Jurkat, Clone E6-1 (cell line): ENCODE measurements at regions not wholly inside any gene's neighbourhood (a gene's known extent, or its start where the extent isn't known, plus 50 kb on each side); places are given as distances from the start of the nearest gene placed in this dataset.

Source experiments
- DNase-seq: peaks from one replicate; pipeline ENCODE4 v3.0.0-alpha.2; 2011; ENCODE audit warnings: low read depth, low spot score
- H3K4me3 ChIP-seq: 2 replicates; pipeline ENCODE4 v1.5.1; 2011; ENCODE audit warnings: mild to moderate bottlenecking, low read length, control low read depth, moderate library complexity

- DNase-seq = no peak
- H3K4me3 ChIP-seq = no peak overlapping the region
Measured at GRCh38 chr14:49408187-49408933, 177.8 kb downstream of the RPS29 start.

DNA sequence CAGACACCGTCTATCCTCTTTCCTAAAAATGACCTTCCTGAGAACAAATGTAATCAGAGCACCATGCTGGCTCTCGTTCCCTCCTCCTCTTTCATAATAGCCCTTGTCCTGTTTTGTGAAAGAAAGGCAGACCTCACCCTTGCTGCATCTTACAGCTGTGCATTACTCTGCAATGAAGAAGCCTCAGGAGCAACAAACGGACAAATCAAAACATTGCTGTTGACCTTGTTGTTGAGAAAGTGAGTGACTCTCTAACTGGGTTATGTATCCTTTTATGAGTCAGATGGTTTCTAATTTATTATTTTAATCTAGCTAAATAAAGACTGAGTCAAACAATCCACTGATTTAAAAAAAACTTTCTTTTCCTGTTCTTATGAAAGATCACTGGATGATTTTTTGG lies 180.9 kb downstream of the RPS29 start:
- H3K4me3 ChIP-seq = no peak overlapping the region
- no peak for DNase-seq

GRCh38 chr14:49401373-49401772 lies 184.8 kb downstream of the RPS29 start:
- H3K4me3 ChIP-seq = no peak overlapping the region
- DNase-seq = no peak

DNA sequence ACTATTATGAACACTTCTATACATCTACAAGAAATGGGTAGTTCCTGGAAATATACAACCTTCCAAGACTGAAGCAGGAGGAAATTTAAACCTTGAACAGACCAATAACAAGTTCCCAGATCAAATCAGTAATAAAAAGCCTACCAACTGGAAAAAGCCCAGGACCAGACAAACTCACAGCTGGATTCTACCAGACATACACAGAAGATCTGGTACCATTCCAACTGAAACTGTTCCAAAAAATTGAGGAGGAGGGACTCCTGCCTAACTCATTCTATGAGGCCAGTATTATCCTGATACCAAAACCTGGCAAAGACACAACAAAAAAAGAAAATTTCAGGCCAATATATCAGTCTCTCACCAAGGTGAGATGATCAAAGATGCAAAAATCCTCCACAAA lies 189.4 kb downstream of the RPS29 start:
- H3K4me3 ChIP-seq = no peak overlapping the region

DNA sequence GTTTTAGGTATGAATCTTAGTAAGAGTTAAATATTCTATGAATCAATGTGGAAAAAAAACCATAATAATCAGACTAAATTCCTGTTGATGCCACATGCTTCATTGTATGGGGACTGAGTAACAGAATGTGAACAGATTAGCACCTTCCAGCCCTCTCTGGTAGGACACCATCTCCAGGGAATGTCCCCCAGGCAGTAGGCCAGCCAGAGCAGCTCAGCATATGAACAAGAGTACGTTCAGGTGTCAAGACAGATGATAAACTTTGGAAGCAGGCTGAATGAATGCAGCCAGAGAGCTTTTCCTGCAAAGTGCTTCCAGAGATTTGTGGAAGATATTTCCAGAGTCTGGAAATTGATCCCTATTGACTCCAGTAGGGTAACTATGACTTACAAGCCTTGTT lies 204.4 kb downstream of the RPS29 start:
- DNase-seq = no peak
- H3K4me3 ChIP-seq = no peak overlapping the region

More for the DNA sequence above, 189.4 kb downstream of the RPS29 start:
- DNase-seq = no peak

DNA sequence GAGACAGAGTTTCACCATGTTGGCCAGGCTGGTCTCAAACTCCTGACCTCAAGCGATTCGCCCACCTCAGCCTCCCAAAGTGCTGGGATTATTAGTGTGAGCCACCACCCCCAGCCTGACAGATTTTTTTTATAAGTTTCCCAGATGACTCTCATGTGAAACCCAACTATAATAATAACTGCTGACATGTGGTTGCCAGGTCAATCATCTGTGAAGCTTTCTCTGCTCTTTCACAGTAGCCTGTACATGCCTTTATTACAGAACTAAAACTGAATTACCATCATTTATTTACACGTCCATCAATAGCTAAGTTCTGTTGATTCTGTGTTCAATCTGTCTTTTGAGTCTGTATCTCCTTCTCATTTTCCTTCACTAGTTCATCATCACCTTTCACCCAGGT lies 218.5 kb downstream of the RPS29 start:
- no peak for DNase-seq
- no peak overlapping the region for H3K4me3 ChIP-seq

DNA sequence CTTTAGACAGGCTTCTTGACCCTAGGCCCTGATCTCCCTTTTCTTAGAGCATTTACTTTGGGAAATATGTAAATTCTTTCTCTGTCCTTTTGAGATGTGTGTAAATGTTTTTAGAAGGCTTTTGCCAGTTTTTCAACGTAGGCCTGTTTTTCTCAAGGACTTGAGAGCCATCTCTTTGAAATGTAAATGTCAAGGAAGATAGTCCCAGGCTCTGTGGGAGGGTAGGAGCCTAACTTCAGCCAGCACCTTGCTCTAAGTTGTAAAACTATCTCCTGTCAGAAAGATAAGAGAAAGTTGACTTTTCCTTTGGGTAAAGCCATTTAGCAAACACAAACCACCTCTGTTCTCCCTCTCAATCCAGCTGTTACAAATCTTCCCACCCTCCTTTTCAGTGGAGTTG lies 219.8 kb downstream of the RPS29 start:
- DNase-seq = no peak
- H3K4me3 ChIP-seq = no peak overlapping the region

GRCh38 chr14:49364752-49365117 lies 221.4 kb downstream of the RPS29 start:
- no peak overlapping the region for H3K4me3 ChIP-seq
- DNase-seq = no peak

GRCh38 chr14:49363821-49364751 lies 222.1 kb downstream of the RPS29 start:
- DNase-seq = peak; percentile 62
- no peak overlapping the region for H3K4me3 ChIP-seq

DNA sequence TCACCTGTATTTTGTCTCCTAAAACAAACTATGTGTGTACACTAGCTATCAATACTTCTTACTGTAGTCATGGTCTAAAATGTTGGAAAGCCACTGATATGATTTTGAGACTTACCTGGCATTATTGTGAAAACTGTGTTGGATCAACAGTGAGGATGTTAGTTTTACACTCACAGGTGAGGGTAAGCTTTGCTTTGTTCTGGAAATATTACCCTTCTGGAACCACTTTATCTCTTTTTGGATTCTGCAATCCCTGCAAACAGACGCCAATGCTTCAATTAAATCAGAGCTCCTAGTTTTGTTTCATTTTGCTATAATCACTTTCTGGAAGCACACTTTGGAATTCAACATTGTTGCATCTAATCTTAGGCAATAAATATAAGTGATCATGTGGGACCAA lies 223.3 kb downstream of the RPS29 start:
- no peak overlapping the region for H3K4me3 ChIP-seq
- DNase-seq = no peak

DNA sequence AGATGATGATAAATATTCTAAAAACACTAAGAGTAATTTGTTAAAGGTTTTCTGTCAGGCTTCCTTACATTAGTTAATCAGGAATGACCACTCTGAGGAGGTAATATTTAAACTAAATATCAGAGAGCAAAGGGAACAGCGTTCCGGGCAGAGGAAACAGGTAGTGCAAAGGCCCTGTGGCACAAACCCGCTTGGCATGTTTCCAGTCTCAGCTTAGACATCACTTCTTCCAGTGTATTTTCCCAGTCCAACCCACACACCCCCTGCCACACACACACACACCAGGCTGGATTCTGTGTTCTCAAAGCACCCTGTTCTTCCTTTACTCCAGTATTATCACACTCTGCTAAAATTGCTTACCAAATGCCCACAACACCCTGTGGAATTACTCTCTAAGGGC lies 247.1 kb downstream of the RPS29 start:
- no peak overlapping the region for H3K4me3 ChIP-seq
- no peak for DNase-seq

DNA sequence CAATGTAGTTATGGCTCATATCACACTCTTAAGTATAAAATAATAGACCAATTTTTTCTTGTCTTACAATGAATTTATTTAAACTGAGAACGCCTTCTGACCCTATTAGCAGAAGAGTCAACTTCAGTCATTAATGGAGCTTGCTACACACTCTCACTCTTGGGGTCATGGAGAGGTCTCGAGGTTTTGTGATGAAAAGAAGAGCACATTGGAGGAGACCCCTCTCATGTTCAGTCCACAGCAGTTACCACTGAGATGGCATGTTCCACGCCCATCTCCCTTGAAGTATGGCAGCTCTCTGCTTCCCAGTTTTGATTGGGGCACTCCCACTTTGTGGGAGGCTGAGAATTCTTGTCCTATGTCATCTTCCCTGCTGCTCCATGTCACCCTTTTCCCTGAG lies 266.4 kb downstream of the RPS29 start:
- DNase-seq = no peak
- no peak overlapping the region for H3K4me3 ChIP-seq

DNA sequence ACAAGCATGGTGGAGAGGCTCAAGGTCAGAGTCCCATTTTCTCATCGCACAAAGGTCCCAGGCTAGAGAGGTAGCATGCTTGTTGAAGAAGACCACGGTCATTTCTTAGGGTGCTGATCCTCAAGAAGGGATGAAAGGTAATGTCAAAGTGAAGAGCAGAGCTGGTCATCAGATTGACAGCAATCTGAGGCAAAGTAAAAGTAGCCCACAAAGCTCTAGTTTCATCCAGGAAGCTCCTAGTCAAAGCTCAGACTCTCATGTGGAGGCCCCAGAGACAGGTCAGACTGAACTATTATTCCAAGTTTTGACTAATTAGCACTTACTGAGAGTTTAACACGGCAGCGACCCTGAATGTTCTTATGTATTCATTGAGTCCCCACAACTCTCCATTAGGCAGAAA lies 270.6 kb downstream of the RPS29 start:
- DNase-seq = no peak

DNA sequence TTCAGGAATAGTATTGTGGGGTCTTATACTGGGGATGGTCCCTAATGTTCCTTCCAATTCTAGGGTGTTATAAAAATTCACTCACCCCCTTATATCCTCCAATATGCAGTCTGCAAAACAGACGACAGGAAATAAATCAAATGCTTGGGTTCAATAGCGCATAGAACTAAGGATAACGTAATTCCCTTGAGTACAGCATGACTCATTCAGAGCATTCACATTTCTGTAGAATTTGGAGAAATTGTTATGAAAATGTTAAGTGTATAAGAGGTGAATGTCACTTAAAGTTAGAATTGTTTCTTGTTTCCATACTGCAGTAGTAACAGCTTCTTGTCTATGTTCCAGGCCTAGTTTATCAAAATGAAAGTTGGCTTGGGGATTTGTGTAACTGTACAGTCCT lies 271.4 kb downstream of the RPS29 start:
- DNase-seq = no peak
- H3K4me3 ChIP-seq = no peak overlapping the region

More for the DNA sequence above, 270.6 kb downstream of the RPS29 start:
- H3K4me3 ChIP-seq = no peak overlapping the region

GRCh38 chr14:49313108-49313507 lies 273.1 kb downstream of the RPS29 start:
- no peak for DNase-seq
- H3K4me3 ChIP-seq = no peak overlapping the region

DNA sequence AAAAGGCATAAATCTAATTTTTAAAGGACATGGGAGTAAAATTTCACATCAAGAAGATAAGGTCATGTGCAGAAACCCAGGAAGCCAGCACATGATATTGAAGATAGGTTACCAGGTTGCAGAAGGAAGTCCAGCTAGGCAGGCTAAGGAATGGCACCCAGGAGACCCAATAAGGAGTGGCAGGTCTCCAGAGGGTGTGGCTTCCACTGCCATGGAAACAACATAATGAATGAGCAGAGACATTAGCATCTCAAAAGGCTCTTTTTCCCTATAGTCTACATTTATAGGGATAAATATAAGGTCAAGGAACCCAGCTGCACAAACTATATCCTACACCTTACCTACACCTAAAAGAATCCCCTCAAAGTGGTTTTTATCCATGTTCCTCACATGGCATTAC lies 275.9 kb downstream of the RPS29 start:
- DNase-seq = no peak
- H3K4me3 ChIP-seq = no peak overlapping the region

GRCh38 chr14:49306152-49306751 lies 279.9 kb downstream of the RPS29 start:
- peak; percentile 19 for DNase-seq

GRCh38 chr14:49303946-49304516 lies 282.1 kb downstream of the RPS29 start:
- H3K4me3 ChIP-seq = no peak overlapping the region
- peak; percentile 26 for DNase-seq

More at GRCh38 chr14:49306152-49306751, 279.9 kb downstream of the RPS29 start:
- no peak overlapping the region for H3K4me3 ChIP-seq

- no peak for DNase-seq
- H3K4me3 ChIP-seq = no peak overlapping the region
Measured at GRCh38 chr14:49297102-49297501, 289.1 kb downstream of the RPS29 start.
